ENCODE measurements at regions not wholly inside any gene's neighbourhood (a gene's known extent, or its start where the extent isn't known, plus 50 kb on each side); places are given as distances from the start of the nearest gene placed in this dataset.

DNA sequence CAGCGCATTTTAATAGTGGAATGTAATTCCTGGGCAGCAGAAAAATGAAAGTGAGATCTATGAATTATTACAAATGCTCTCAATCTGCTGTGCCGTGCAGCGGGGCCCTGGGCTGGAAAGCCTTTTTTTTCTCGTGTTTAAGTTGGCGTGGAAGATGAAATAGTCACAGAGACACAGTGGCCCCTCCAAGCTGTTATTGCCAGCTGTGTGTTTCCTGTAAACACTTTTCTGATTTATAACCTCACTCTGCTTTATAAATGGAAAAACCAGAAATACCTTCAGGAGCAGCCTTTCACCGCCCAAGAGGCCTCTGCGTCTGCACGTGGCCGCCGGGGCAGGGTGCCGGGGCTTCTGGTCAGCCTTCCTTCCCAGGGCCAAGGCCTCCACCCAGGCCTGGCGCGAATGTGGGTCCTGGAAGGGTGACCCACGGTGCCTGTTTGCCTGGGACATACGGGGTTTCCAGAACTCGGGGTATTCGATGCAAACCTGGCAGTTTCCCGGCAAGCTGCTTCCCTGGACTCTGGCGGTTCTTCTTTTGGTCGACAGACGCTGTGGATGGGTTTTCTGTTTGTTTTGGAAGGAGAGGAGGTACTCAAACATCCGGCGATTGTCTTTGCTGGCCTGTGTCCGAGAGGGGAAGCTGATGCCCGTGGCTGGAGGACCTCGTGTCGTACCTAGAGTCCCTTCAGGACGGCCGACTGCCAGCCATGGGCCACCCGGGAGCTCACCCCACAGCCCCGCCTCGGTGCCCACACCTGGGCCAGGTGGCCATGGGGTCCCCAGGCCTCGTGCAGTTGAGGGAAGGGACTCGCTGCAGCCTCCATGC, 256.7 kb downstream of the PARP8 start:
- Histone ChIP-seq H3K9me3 (no peaks in the 10 kb centered on the region), H3K27ac (no peak overlapping the region), H3K4me3 (ENCODE audit: low read depth in 1 of 2, low read length in 1 of 2) (no peak overlapping the region), H3K4me1 (ENCODE audit: control insufficient read depth in 1 of 2, insufficient read depth in 1 of 2, low read depth in 1 of 2, low read length in 1 of 2) (no peaks in the 10 kb centered on the region), H3K27me3 (no peaks in the 10 kb centered on the region), H3K36me3 (no peaks in the 10 kb centered on the region)
- TF ChIP-seq, protein P1, sequence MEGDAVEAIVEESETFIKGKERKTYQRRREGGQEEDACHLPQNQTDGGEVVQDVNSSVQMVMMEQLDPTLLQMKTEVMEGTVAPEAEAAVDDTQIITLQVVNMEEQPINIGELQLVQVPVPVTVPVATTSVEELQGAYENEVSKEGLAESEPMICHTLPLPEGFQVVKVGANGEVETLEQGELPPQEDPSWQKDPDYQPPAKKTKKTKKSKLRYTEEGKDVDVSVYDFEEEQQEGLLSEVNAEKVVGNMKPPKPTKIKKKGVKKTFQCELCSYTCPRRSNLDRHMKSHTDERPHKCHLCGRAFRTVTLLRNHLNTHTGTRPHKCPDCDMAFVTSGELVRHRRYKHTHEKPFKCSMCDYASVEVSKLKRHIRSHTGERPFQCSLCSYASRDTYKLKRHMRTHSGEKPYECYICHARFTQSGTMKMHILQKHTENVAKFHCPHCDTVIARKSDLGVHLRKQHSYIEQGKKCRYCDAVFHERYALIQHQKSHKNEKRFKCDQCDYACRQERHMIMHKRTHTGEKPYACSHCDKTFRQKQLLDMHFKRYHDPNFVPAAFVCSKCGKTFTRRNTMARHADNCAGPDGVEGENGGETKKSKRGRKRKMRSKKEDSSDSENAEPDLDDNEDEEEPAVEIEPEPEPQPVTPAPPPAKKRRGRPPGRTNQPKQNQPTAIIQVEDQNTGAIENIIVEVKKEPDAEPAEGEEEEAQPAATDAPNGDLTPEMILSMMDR (IDR thresholded peaks at IDR 0.05), result no peak

DNA sequence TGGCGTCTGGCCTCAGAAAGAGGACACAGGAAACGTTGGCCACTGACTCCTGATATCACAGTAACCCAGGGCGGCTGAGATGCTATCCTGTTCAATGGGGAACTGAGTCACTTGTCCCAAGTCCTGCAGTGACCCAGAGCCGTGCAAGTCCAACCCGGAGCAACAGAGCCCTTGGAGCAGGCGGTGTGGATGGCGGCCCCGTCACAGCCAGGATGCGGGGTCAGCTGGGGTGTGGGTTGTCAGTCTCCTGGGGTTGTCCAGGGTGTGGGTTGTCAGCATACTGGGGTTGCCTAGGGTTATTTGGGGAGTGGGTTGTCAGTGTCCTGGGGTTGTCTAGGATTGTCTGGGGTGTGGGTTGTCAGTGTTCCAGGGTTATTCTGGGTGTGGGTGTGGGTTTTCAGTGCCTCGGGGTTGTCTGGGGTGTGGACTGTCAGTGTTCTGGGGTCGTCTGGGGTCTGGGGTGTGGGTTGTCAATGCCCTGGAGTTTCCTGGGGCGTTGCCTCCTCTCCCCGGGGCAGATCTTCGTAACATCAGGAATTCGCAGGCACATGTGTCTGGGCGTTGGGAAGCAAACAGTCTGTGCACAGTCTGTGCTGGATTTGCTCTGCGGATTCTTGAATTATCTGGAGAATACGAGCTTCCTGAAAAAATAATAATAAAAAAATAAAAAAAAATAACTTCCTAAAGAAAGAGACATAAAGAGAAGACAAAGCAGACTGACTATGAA, 257.5 kb downstream of the PARP8 start:
- Histone ChIP-seq H3K27me3 (no peaks in the 10 kb centered on the region), H3K36me3 (no peaks in the 10 kb centered on the region), H3K4me3 (ENCODE audit: low read depth in 1 of 2, low read length in 1 of 2) (no peak overlapping the region), H3K4me1 (ENCODE audit: control insufficient read depth in 1 of 2, insufficient read depth in 1 of 2, low read depth in 1 of 2, low read length in 1 of 2) (no peaks in the 10 kb centered on the region), H3K27ac (no peak overlapping the region), H3K9me3 (no peaks in the 10 kb centered on the region)
- TF ChIP-seq, protein P1 (IDR thresholded peaks at IDR 0.05), result no peak

DNA sequence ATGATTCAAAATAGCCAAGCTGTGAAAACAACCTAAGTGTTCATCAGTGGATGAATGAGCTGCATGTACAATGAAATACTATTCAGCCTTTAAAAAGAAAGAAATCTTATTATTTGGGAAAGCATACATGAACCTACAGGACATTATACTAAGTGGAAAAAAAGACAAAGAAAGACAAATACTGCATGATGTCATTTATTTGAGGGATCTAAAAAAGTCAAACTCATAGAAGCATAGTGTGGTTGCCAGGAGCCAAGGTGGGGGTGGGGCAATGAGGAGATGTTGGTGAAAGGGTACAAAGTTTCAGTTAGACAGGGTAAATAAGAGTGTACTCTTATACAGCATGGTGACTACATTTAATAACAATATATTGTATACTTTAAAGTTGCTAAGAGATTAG, 261.5 kb downstream of the PARP8 start:
- Histone ChIP-seq H3K4me3 (ENCODE audit: low read depth in 1 of 2, low read length in 1 of 2) (no peak overlapping the region), H3K4me1 (ENCODE audit: control insufficient read depth in 1 of 2, insufficient read depth in 1 of 2, low read depth in 1 of 2, low read length in 1 of 2) (no peaks in the 10 kb centered on the region), H3K27me3 (no peaks in the 10 kb centered on the region), H3K27ac (no peak overlapping the region), H3K36me3 (no peaks in the 10 kb centered on the region), H3K9me3 (no peaks in the 10 kb centered on the region)
- TF ChIP-seq, protein P1 (IDR thresholded peaks at IDR 0.05), result no peak

DNA sequence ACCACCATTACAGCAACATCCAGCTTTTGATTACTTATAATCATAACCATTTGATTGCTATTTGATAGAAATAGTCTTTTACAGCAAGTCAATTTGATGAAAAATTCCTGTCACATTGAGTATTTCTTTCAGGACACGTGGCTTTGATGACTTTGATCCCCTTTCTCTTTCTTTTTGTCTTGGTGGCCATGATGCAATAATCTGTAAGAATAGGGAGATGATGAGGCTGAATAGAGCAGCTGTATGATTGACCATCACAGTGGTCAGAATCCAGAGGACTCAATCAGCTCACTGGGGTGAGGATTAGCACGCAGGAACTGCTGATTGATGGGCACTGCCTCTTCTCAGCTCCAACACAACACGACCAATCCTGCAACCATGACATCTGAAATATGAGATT, 262.7 kb downstream of the PARP8 start:
- H3K27ac ChIP-seq, result no peak overlapping the region
- no peaks in the 10 kb centered on the region for H3K36me3 ChIP-seq
- H3K9me3 ChIP-seq, result no peaks in the 10 kb centered on the region
- H3K4me1 ChIP-seq (ENCODE audit: control insufficient read depth in 1 of 2, insufficient read depth in 1 of 2, low read depth in 1 of 2, low read length in 1 of 2), result no peaks in the 10 kb centered on the region
- no peaks in the 10 kb centered on the region for H3K27me3 ChIP-seq
- TF ChIP-seq, protein P1 (IDR thresholded peaks at IDR 0.05), result no peak
- no peak overlapping the region for H3K4me3 ChIP-seq (ENCODE audit: low read depth in 1 of 2, low read length in 1 of 2)

DNA sequence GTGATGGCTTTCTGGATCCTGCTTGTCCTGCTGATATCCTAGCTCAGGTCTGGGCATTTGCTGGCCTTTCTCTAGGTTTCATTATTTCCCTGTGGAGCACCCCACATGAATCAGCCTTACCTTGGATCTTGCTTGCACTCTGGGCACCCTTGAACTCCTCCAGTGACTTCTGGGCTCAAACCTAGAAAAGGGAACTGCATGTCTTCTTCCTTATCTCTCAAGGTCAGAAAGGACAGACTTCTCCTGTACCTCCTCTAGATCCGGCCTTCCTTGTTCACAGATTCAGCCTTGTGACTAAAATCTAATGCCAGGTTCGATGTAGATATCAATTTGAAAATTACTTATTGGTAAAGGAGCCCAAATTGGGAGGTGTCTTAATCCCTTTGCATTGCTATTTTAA, 267.9 kb downstream of the PARP8 start:
- no peaks in the 10 kb centered on the region for H3K9me3 ChIP-seq
- H3K36me3 ChIP-seq, result no peaks in the 10 kb centered on the region
- H3K27me3 ChIP-seq, result no peaks in the 10 kb centered on the region
- H3K27ac ChIP-seq, result no peak overlapping the region
- no peaks in the 10 kb centered on the region for H3K4me1 ChIP-seq (ENCODE audit: control insufficient read depth in 1 of 2, insufficient read depth in 1 of 2, low read depth in 1 of 2, low read length in 1 of 2)
- no peak overlapping the region for H3K4me3 ChIP-seq (ENCODE audit: low read depth in 1 of 2, low read length in 1 of 2)
- TF ChIP-seq, protein P1 (IDR thresholded peaks at IDR 0.05), result no peak
